Islet precursor cell (in vitro differentiated cells): ENCODE measurements at regions not wholly inside any gene's neighbourhood (a gene's known extent, or its start where the extent isn't known, plus 50 kb on each side); places are given as distances from the start of the nearest gene placed in this dataset.

Source experiments
- DNase-seq: peaks from one replicate; pipeline ENCODE4 v3.0.0-alpha.2; 2018

- DNase-seq = no peak
These were observed 326.8 kb downstream of the ALG10 start for GRCh38 chr12:34348836-34349672.

DNA sequence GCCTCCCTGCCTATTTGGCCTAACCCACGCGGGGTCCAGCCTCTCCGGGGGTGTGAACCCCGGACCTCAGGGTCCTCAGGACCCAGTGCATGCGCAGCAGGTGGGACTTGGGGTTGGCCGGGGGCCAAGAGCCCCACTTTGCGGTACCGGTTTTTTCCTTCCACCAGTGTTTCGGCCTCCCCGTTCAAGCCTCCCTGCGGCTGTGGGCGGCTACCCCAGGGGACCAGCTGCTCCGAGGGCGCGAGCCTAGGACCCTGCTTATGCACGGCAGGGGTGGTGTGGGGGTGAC is 327.3 kb downstream of the ALG10 start:
- DNase-seq = no peak

- no peak for DNase-seq
These were observed 328.1 kb downstream of the ALG10 start for GRCh38 chr12:34350092-34351041.

GRCh38 chr12:34352098-34352497 is 329.8 kb downstream of the ALG10 start:
- DNase-seq = no peak

DNA sequence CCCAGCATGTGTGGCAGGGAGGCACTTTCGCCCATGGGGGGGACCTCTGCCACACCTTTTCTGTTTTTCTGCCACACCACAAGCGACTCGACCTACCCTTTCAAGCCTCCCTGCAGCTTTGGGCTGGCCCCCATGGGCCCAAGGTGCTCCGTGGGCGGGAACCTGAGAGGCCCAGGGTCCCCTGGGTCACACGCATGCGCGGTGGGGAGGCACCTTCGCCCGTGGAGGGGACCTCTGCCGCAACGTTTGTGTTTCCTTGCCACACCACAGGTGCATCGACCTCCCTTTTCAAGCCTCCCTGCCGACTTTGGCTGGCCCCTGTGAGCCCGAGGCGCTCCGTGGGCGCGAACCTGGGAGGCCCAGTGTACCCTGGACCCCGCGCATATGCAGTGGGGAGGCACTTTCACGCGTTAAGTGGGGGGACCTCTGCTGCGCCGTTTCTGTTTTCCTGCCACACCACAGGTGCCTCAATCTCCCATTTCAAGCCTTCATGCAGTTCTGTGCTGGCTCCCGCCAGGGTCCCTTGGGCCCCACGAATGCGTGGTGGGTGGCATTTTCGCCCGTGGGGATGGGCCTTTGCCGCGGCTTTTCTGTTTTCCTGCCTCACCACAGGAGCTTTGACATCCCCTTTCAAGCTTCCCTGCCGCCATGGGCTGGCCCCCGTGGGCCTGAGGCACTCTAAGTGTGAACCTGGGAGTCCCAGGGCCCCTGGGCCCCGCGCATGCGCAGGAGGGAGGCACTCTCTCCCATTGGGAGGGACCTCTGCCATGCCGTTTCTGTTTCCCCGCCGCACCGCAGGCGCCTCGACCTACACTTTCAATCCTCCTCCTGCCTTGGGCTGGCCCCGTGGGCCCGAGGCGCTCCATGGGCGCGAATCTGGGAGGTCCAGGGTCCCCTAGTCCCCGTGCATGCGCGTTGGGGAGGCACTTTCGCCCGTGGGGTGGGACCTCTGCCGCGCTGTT is 332.2 kb downstream of the ALG10 start:
- DNase-seq = no peak

- no peak for DNase-seq
These were observed 334.1 kb downstream of the ALG10 start for GRCh38 chr12:34356233-34356987.

DNA sequence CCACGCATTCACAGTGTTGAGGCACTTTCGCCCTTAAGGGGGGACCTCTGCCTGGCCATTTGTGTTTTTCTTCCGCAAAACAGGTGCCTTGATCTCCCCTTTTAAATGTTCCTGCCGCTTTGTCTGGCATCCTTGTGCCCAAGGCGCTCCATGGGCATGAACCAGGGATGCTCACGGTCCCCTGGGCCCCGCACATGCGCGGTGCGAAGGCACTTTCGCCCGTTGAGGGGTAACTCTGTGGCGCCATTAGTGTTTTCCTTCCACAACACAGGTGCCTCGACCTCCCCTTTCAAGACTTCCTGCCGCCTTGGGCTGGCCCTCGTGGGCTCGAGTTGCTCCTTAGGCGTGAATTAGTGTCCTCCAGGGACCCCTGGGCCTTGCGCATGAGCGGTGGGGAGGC is 335.5 kb downstream of the ALG10 start:
- no peak for DNase-seq

DNA sequence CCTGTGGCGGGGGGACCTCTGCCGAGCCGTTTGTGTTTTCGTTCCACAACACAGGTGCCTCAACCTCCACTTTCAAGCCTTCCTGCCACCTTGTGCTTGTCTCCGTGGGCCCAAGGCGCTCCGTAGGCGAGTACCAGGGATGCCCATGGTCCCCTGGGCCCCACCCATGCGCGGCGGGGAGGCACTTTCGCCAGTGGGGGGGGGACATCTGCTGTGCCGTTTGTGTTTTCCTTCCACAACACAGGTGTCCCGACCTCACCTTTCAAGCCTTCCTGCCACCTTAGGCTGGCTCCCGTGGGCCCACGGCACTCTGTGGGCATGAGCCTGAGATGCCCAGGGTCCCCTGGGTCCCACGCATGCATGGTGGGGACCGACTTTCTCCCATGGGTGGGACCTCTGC is 335.9 kb downstream of the ALG10 start:
- DNase-seq = no peak

DNA sequence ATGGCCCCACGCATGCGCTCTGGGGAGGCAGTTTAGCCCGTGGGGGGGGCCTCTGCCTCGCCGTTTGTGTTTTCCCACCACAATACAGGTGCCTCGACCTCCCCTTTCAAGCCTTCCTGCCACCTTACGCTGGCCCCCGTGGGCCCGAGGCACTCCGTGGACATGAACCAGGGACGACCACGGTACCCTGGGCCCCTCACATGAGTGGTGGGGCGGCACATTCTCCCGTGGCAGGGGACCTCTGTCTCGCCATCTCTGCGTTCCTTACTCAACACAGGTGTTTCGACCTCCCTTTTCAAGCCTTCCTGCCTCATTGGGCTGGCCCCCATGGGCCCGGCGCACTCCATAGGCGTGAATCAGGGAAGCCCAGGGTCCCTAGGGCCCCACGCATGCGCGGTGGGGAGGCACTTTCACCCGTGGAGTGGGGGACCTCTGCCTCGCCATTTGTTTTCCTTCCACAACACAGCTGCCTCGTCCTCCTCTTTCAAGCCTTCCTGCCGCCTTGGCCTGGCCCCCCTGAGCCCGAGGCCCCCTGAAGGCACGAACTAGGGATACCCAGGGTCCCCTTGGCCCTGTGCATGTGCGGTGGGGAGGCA is 339.5 kb downstream of the ALG10 start:
- DNase-seq = no peak

DNA sequence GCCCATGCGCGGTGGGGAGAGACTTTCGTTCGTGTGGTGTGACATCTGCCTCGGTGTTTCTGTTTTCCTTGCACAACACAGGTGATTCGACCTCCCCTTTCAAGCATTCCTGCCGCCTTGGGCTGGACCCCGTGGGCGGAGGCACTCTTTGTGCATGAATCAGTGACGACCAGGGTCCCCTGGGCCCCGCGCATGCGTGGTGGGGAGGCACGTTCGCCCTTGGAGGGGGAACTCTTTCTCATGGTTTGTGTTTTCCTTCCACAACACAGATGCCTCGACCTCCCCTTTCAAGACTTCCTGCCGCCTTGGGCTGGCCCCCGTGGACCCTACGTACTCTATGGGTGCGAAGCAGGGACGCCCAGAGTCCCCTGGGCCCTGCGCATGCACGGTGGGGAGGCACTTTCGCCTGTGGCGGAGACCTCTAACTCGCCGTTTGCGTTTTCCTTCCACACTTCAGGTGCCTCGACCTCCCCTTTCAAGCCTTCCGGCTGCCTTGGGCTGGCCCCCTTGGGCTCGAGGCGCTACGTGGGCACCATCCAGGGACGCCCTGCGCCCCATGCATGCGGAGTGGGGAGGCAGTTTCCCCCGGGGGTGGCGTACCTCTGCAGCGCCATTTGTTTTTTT is 340.9 kb downstream of the ALG10 start:
- DNase-seq = no peak

DNA sequence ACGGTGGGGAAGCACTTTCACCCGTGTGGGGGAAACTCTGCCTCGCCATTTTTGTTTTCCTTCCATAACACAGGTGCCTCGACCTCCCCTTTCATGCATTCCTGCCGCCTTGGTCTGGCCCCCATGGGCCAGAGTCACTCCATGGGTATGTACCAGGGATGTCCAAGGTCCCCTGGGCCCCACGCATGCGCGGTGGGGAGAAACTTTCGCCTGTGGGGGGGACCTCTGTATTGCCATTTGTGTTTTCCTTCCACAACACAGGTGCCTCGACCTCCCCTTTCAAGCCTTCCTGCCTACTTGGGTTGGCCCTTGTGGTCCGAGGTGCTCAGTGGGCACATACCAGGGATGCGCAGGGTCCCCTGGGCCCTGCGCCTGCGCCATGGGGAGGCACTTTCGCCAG is 345.8 kb downstream of the ALG10 start:
- no peak for DNase-seq

GRCh38 chr12:34371050-34371449 is 348.8 kb downstream of the ALG10 start:
- no peak for DNase-seq

- no peak for DNase-seq
These were observed 349.7 kb downstream of the ALG10 start for GRCh38 chr12:34372003-34372402.

- no peak for DNase-seq
These were observed 351.6 kb downstream of the ALG10 start for GRCh38 chr12:34373926-34374325.

DNA sequence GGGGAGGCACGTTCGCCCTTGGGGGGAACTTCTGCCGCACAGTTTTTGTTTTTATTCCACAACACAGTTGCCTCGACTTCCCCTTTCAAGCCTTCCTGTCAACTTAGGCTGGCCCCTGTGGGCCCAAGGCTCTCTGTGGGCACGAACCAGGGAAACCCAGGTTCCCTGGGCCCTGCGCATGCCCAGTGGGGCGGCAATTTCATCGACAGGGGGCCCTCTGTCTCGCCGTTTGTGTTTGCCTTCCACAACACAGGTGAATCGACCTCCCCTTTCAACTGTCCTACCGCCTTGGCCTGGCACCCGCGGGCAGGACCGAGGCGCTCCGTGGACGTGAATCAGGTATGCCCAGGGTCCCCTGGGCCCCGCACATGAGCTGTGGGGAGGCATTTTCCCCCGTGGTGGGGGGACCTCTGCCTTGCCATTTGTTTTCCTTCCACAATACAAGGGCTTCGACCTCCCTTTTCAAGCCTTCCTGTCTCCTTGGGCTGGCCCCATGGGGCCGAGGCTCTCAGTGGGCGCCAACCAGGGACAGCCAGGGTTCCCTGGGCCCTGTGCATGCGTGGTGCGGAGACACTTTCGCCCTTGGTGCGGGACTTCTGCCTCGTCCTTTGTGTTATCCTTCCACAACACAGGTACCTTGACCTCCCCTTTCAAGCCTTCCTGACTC is 354.0 kb downstream of the ALG10 start:
- DNase-seq = no peak

DNA sequence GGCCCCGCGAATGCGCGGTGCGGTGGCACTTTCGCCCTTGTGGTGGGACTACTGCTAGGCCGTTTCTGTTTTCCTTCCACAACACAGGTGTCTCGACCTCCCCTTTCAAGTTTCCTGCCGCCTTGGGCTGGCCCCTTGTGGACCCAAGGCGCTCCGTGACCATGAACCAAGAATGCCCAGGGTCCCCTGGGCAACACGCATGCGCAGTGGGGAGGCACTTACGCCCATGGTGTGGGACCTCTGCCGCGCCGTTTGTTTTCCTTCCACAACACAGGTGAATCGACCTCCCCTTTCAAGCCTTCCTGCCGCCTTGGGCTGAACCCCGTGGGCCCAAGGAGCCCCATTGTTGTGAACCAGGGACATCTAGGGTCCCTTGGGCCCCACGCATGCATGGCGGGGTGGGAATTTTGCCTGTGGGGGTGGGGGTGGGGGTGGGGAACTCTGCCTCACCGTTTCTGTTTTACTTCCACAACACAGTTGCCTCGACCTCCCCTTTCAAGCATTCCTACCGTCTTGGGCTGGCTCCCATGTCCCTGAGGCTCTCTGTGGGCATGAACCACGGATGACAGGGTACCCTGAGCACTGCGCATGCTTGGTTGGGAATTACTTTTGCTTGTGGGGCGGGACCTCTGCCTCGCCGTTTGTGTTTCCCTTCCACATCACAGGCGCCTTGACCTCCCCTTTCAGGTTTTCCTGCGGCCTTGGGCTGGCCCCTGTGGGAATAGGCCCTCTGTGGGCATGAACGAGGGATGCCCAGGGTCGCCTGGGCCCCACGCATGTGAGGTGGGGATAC is 355.1 kb downstream of the ALG10 start:
- no peak for DNase-seq

DNA sequence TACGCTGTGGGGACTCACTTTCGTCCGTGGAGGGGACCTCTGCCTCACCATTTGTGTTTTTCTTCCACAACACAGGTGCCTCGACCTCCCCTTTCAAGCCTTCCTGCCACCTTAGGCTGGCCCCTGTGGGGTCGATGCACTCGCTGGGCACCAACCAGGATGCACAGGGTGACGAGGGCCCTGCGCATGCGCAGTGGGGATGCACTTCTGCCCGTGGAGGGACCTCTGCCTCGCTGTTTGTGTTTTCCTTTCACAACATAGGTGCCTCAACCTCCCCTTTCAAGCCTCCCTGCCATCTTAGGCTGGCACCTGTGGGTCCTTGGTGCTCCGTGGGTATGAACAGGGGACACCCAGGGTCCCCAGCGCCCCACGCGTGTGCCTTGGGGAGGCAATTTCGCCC is 356.8 kb downstream of the ALG10 start:
- no peak for DNase-seq

- DNase-seq = no peak
These were observed 362.4 kb downstream of the ALG10 start for GRCh38 chr12:34384693-34385092.

GRCh38 chr12:34386016-34386415 is 363.7 kb downstream of the ALG10 start:
- no peak for DNase-seq
